HEK293T (cell line): ENCODE measurements at regions not wholly inside any gene's neighbourhood (a gene's known extent, or its start where the extent isn't known, plus 50 kb on each side); places are given as distances from the start of the nearest gene placed in this dataset.

Experiments
- CTBP1 ChIP-seq: fragments of 450-650 bp; IDR thresholded peaks from 2 replicates; pipeline ENCODE4 v1.6.1; 2016; ENCODE audit warnings: borderline replicate concordance
- FOXM1 ChIP-seq: fragments of 450-650 bp; IDR thresholded peaks from 2 replicates; pipeline ENCODE4 v1.6.1; 2017; ENCODE audit warnings: mild to moderate bottlenecking, borderline replicate concordance
- SP1 ChIP-seq: fragments of 450-650 bp; IDR thresholded peaks from 2 replicates; pipeline ENCODE4 v1.6.1; 2017
- TARDBP ChIP-seq: fragments of 450-650 bp; IDR thresholded peaks from 2 replicates; pipeline ENCODE4 v1.6.1; 2016

- TF ChIP-seq FOXM1 = no peak
- TF ChIP-seq SP1 = no peak
- TF ChIP-seq CTBP1 = no peak
- TF ChIP-seq TARDBP = no peak
Observed at GRCh38 chr2:111715987-111716904, 167.7 kb downstream of the ANAPC1 start.
